ENCODE measurements at regions not wholly inside any gene's neighbourhood (a gene's known extent, or its start where the extent isn't known, plus 50 kb on each side); places are given as distances from the start of the nearest gene placed in this dataset.

DNA sequence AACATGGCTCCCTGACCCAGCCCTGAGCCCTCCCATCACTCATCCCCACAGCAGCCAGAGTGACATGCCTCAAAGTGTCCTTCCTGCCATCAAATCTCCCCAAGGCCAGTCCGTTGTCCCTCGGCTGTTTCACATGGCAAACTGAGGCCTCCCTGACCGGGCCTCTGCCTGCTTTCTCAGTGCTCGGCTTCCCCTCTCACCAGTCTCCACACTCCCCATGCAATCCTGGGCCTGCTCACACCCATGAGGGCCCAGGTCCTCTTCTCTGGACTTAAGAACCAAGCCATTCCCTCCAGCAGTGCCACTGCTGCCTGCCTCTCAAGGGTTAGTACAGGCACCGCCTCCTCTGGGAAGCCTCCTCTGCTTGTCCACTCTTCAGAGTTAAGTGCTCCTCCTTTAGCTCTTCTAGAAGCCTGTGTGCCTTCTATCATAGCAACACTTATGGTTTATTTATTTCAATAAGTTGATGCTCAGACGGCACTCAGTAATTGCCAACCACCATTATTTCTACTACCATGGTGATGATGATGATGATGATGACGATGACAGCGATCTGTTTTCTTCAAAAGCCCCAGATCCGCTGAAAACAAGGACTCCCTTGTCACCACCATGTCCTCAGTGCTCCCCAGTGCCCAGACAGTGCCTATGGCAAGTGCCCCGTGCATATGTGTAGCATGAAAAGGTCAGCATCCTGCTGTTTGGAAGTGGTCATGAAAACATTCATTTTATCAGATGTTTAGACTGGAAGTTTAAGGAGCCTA lies 449.0 kb downstream of the CDH26 start (continued):
- no peak for TF ChIP-seq ZFP37 (tag by site-specific recombination; IDR thresholded peaks at IDR 0.05)
- TF ChIP-seq ZBTB1 (tag by site-specific recombination; IDR thresholded peaks at IDR 0.05): no peak

DNA sequence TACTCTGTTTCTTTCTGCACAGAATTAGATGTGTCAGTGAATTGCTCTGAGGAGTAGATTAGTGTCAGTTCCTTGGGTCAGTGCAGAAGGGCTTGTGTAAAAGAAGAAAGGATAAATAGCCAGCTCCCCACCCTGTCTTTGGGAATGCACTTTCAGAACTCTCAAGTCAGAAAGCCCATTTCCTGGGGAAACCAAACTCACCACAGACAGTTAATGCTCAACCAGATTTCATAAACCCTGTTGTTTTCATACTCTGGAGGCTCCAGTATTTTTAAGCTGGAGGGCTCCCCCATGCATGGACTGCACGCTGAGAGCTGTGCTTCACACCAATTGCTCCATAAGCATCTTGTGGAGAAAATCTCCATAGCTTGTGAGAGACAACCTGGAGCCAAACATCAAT lies 449.7 kb downstream of the CDH26 start:
- POLR2A ChIA-PET: no interaction called here
- no peaks in the 10 kb centered on the region for H3K36me3 ChIP-seq (ENCODE audit: control insufficient read depth in 2 of 2, insufficient read depth in 1 of 2, low read length in 2 of 2)
- H3K4me1 ChIP-seq (ENCODE audit: control insufficient read depth, insufficient read depth, low read length): no peaks in the 10 kb centered on the region
- CTCF ChIA-PET: no interaction called here
- no peak overlapping the region for H3K4me3 ChIP-seq (ENCODE audit: low read depth, low read length)
- TF ChIP-seq AEBP2 (tag by site-specific recombination; IDR thresholded peaks at IDR 0.05; ENCODE audit: borderline replicate concordance) (no peak), ZNF26 (tag by site-specific recombination; IDR thresholded peaks at IDR 0.05) (no peak), ZNF747 (tag by site-specific recombination; IDR thresholded peaks at IDR 0.05) (no peak), ZNF426 (tag by site-specific recombination; IDR thresholded peaks at IDR 0.05) (no peak), ZNF140 (tag by site-specific recombination; IDR thresholded peaks at IDR 0.05) (no peak), ZNF155 (tag by site-specific recombination; IDR thresholded peaks at IDR 0.05) (no peak), GLIS1 (tag by site-specific recombination; IDR thresholded peaks at IDR 0.05) (no peak), PRDM2 (tag by site-specific recombination; IDR thresholded peaks at IDR 0.05; ENCODE audit: borderline replicate concordance) (no peak), BCL11B (tag by site-specific recombination; IDR thresholded peaks at IDR 0.05; ENCODE audit: low read depth) (no peak), ZBTB11 (tag by site-specific recombination; conservative IDR thresholded peaks at IDR 0.05; ENCODE audit: low read depth) (no peak), YY2 (tag by site-specific recombination; IDR thresholded peaks at IDR 0.05) (no peak), ZNF561 (tag by site-specific recombination; IDR thresholded peaks at IDR 0.05; ENCODE audit: borderline replicate concordance) (no peak), ZNF24 (tag by site-specific recombination; IDR thresholded peaks at IDR 0.05) (no peak), REPIN1 (tag by site-specific recombination; IDR thresholded peaks at IDR 0.05; ENCODE audit: low read depth) (no peak)
- TF ChIP-seq, protein P1, sequence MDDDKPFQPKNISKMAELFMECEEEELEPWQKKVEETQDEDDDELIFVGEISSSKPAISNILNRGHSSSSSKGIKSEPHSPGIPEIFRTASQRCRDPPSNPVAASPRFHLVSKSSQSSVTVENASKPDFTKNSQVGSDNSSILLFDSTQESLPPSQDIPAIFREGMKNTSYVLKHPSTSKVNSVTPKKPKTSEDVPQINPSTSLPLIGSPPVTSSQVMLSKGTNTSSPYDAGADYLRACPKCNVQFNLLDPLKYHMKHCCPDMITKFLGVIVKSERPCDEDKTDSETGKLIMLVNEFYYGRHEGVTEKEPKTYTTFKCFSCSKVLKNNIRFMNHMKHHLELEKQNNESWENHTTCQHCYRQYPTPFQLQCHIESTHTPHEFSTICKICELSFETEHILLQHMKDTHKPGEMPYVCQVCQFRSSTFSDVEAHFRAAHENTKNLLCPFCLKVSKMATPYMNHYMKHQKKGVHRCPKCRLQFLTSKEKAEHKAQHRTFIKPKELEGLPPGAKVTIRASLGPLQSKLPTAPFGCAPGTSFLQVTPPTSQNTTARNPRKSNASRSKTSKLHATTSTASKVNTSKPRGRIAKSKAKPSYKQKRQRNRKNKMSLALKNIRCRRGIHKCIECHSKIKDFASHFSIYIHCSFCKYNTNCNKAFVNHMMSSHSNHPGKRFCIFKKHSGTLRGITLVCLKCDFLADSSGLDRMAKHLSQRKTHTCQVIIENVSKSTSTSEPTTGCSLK (tag by site-specific recombination; IDR thresholded peaks at IDR 0.05): no peak
- no peak overlapping the region for H3K27ac ChIP-seq (ENCODE audit: extremely low read depth, low read depth, low read length)
- no peaks in the 10 kb centered on the region for H3K9me3 ChIP-seq (ENCODE audit: control insufficient read depth, insufficient read depth, low read depth, low read length)

Data from HEK293 (cell line).